HepG2 (cell line): ENCODE measurements at regions not wholly inside any gene's neighbourhood (a gene's known extent, or its start where the extent isn't known, plus 50 kb on each side); places are given as distances from the start of the nearest gene placed in this dataset.

Source experiments
- ATAC-seq: fragments of 200-7000 bp; cut with Tn5 transposase; 3 replicates; pipeline ENCODE4 v1.9.1; 2020; ENCODE audit warnings: mild to moderate bottlenecking, moderate library complexity
- BruUV-seq: library from RNA; stranded (reverse); fragments of 400-500 nt; replicated peaks from 2 replicates; lab custom pipeline; 2021; lab: Mats Ljungman, UMichigan
- CTCF ChIA-PET: fragments of 300-600 bp; formaldehyde crosslinking; extraction: SDS; loops from one replicate; lab custom pipeline; 2021; ENCODE audit warnings: low total read pairs, inconsistent platforms, low intra/inter-chr PET ratio; lab: Yijun Ruan, JAX
- POLR2A ChIA-PET: fragments of 350-600 bp; sonication (Branson Sonifier 250); formaldehyde crosslinking; loops from one replicate; lab custom pipeline; 2020; ENCODE audit warnings: antibody characterized with exemption, inconsistent platforms; lab: Yijun Ruan, JAX
- DNase-seq: peaks from one replicate; pipeline ENCODE4 v3.0.0-alpha.2; 2015; ENCODE audit warnings: low spot score
- FAIRE-seq: peaks from 3 replicates; lab custom pipeline; 2011; peaks lifted over from hg19 to GRCh38; lab: Jason Lieb, UNC
- H2AFZ ChIP-seq: one replicate; pipeline ENCODE4 v1.6.1; 2011; ENCODE audit warnings: low read length, inconsistent platforms
- H3K27ac ChIP-seq: fragments of 300-600 bp; 3 replicates; pipeline ENCODE4 v1.8.0; 2011; ENCODE audit warnings: mixed run types, mild to moderate bottlenecking, mixed read lengths, low read length, inconsistent platforms; ENCODE audit not compliant: insufficient read depth; ENCODE audit errors: extremely low read length
- H3K27me3 ChIP-seq, 2 experiments: fragments of 200-600 bp in 1 of 2; 2 replicates in 1 of 2; 3 replicates in 1 of 2; pipeline versions ENCODE4 v1.6.0 to v1.8.0; 2011; ENCODE audit warnings: low read length in 2 of 2, mild to moderate bottlenecking in 2 of 2, moderate library complexity in 2 of 2, inconsistent platforms in 1 of 2; ENCODE audit not compliant: insufficient read depth in 2 of 2, control insufficient read depth in 1 of 2
- H3K36me3 ChIP-seq, 2 experiments: fragments of 200-600 bp in 1 of 2; replicated peaks in 1 of 2; 2 replicates in 1 of 2; 3 replicates in 1 of 2; pipeline versions ENCODE4 v1.5.1 to v1.8.0; 2011; ENCODE audit warnings: low read length in 2 of 2, inconsistent platforms in 1 of 2; ENCODE audit not compliant: insufficient read depth in 2 of 2, control insufficient read depth in 1 of 2
- H3K4me1 ChIP-seq: 2 replicates; pipeline ENCODE4 v1.5.1; 2012; ENCODE audit warnings: low read length, inconsistent platforms; ENCODE audit not compliant: insufficient read depth
- H3K4me2 ChIP-seq: 2 replicates; pipeline ENCODE4 v1.6.0; 2011; ENCODE audit warnings: low read depth, low read length, inconsistent platforms
- H3K4me3 ChIP-seq, 3 experiments: fragments of 200-600 bp in 1 of 3; sonication (generic), shearing (Covaris generic) in 1 of 3; replicated peaks in 1 of 3; 2 replicates each; pipeline ENCODE4 v1.5.1; 2011 to 2016; ENCODE audit warnings: low read length in 3 of 3, inconsistent platforms in 2 of 3, low read depth in 2 of 3, mild to moderate bottlenecking in 2 of 3, control low read depth in 1 of 3, mixed read lengths in 1 of 3; ENCODE audit not compliant: insufficient read depth in 1 of 3
- H3K79me2 ChIP-seq: one replicate; pipeline ENCODE4 v1.6.1; 2011; ENCODE audit warnings: low read length, inconsistent platforms; ENCODE audit not compliant: insufficient read depth
- H3K9ac ChIP-seq: 2 replicates; pipeline ENCODE4 v1.6.0; 2011; ENCODE audit warnings: mild to moderate bottlenecking, low read depth, low read length, inconsistent platforms; ENCODE audit not compliant: insufficient read depth
- H3K9me3 ChIP-seq: 2 replicates; pipeline ENCODE4 v1.5.1; 2012; ENCODE audit warnings: mild to moderate bottlenecking, low read length
- H4K20me1 ChIP-seq: 2 replicates; pipeline ENCODE4 v1.6.0; 2011; ENCODE audit warnings: inconsistent platforms, mild to moderate bottlenecking, low read length, moderate library complexity; ENCODE audit not compliant: insufficient read depth
- EEA1 ChIP-seq: sonication (generic); formaldehyde crosslinking; IDR thresholded peaks from 2 replicates; pipeline ENCODE4 v1.5.1; 2020; ENCODE audit warnings: mild to moderate bottlenecking, missing genetic modification reagents, borderline replicate concordance
- HDAC6 ChIP-seq: fragments of 200-600 bp; sonication (generic); IDR thresholded peaks from 2 replicates; pipeline ENCODE4 v1.7.0; 2017; ENCODE audit warnings: mild to moderate bottlenecking, antibody characterized with exemption, low read length, low read depth
- MIXL1 ChIP-seq: IDR thresholded peaks from 2 replicates; pipeline ENCODE4 v1.6.1; 2016
- NCOR1 ChIP-seq: fragments of 200-600 bp; sonication (generic); IDR thresholded peaks from 2 replicates; pipeline ENCODE4 v1.7.0; 2017; ENCODE audit warnings: antibody characterized with exemption, low read length, borderline replicate concordance
- PHF20 ChIP-seq: sonication (generic); formaldehyde crosslinking; IDR thresholded peaks from 2 replicates; pipeline ENCODE4 v1.5.0; 2020; ENCODE audit warnings: mild to moderate bottlenecking, missing genetic modification reagents
- TARDBP ChIP-seq: sonication (generic); formaldehyde crosslinking; IDR thresholded peaks from 2 replicates; pipeline ENCODE4 v1.8.0; 2022; ENCODE audit warnings: mild to moderate bottlenecking, missing genetic modification reagents
- ZBTB34 ChIP-seq: sonication (generic); formaldehyde crosslinking; IDR thresholded peaks from 2 replicates; pipeline ENCODE4 v1.8.0; 2022; ENCODE audit warnings: mild to moderate bottlenecking, missing genetic modification reagents
- ZNF24 ChIP-seq: fragments of 450-650 bp; IDR thresholded peaks from 2 replicates; pipeline ENCODE4 v1.6.1; 2017; ENCODE audit warnings: antibody characterized with exemption, mild to moderate bottlenecking
- ZNF329 ChIP-seq: sonication (generic); formaldehyde crosslinking; IDR thresholded peaks from 2 replicates; pipeline ENCODE4 v1.9.0; 2021; ENCODE audit warnings: low read depth, mild to moderate bottlenecking, missing genetic modification reagents
- ZNF367 ChIP-seq: sonication (generic); formaldehyde crosslinking; IDR thresholded peaks from 2 replicates; pipeline ENCODE4 v1.4.0; 2020; ENCODE audit warnings: missing genetic modification reagents, borderline replicate concordance
- ZNF629 ChIP-seq: sonication (generic); formaldehyde crosslinking; conservative IDR thresholded peaks from 2 replicates; pipeline ENCODE4 v1.5.0; 2020; ENCODE audit warnings: missing genetic modification reagents
- WGBS: methylation state at CpG from one replicate; pipeline ENCODE4 v1.1.6; 2017; ENCODE audit warnings: low lambda C conversion rate; 5-methylcytosine and 5-hydroxymethylcytosine counted together
- in situ Hi-C: cut with HindIII; loops from 2 replicates; pipeline ENCODE4 v1.10.0; 2017; ENCODE audit warnings: low pct_unique_long_range_greater_than_20kb; ENCODE audit not compliant: extremely low pct_ligation_motif_present
- intact Hi-C: fragments of 100-400 bp; cut with micrococcal nuclease; formaldehyde crosslinking; loops from one replicate; pipeline ENCODE4 v1.10.0; 2022; ENCODE audit not compliant: unreplicated experiment

- no TSS peak for BruUV-seq
- Histone ChIP-seq H3K4me2 (no peak overlapping the region), H3K79me2 (no peaks in the 10 kb centered on the region), H4K20me1 (no peaks in the 10 kb centered on the region), H3K9ac (no peak overlapping the region), H3K4me3 (no peak overlapping the region), H3K36me3 (no peaks in the 10 kb centered on the region), H3K27ac (no peak overlapping the region), H2AFZ (no peak overlapping the region), H3K9me3 (no peaks in the 10 kb centered on the region), H3K4me1 (no peaks in the 10 kb centered on the region), H3K27me3 (no peaks in the 10 kb centered on the region)
- DNase-seq (no peak), ATAC-seq (no peak), FAIRE-seq (no peak)
- intact Hi-C loops: no loop called here
- CTCF ChIA-PET: no interaction called here
- 0% methylated on average over 1 of the region's 1 CpG for WGBS
- in situ Hi-C loops: no loop called here
- POLR2A ChIA-PET: no interaction called here
- no peak for TF ChIP-seq PHF20 (CRISPR knock-in tag)
- TF ChIP-seq ZNF629 (CRISPR knock-in tag): no peak
- no peak for TF ChIP-seq HDAC6
- TF ChIP-seq TARDBP (CRISPR knock-in tag): no peak
- no peak for TF ChIP-seq ZNF329 (CRISPR knock-in tag)
- TF ChIP-seq EEA1 (CRISPR knock-in tag): no peak
- TF ChIP-seq MIXL1: no peak
- TF ChIP-seq ZBTB34 (CRISPR knock-in tag): no peak
- TF ChIP-seq NCOR1: no peak
- no peak for TF ChIP-seq ZNF24
- TF ChIP-seq ZNF367 (CRISPR knock-in tag): no peak
- TF ChIP-seq, all 625 proteins: peak for 0
Measured at GRCh38 chr2:160908157-160908556, 252.1 kb upstream of the TANK start.
